Lung (tissue), 11 donors: ENCODE measurements at regions not wholly inside any gene's neighbourhood (a gene's known extent, or its start where the extent isn't known, plus 50 kb on each side); places are given as distances from the start of the nearest gene placed in this dataset.

Source experiments
- ATAC-seq: fragments of 200-7000 bp; cut with Tn5 transposase; one replicate; pipeline ENCODE4 v1.9.1; 2020; ENCODE audit warnings: moderate number of reproducible peaks; ENCODE audit not compliant: insufficient read depth, low FRiP score
- DNase-seq, 3 donors: peaks; one replicate each; pipeline ENCODE4 v3.0.0-alpha.2; 2013 to 2017
- H3K27ac ChIP-seq, 2 donors: one replicate each; pipeline ENCODE4 v1.5.1; 2013; ENCODE audit warnings: mild to moderate bottlenecking in 2 of 2, moderate library complexity in 2 of 2, control low read depth in 1 of 2, inconsistent platforms in 1 of 2, low read depth in 1 of 2, low read length in 1 of 2
- H3K27me3 ChIP-seq, 3 donors: one replicate each; pipeline ENCODE4 v1.5.1; 2013; ENCODE audit warnings: low read length in 2 of 3; ENCODE audit not compliant: control insufficient read depth in 3 of 3, insufficient read depth in 3 of 3
- H3K36me3 ChIP-seq, 4 donors: one replicate each; pipeline ENCODE4 v1.5.1; 2013; ENCODE audit warnings: low read length in 4 of 4, mild to moderate bottlenecking in 1 of 4, moderate library complexity in 1 of 4; ENCODE audit not compliant: control insufficient read depth in 4 of 4, insufficient read depth in 4 of 4
- H3K4me1 ChIP-seq, 5 donors: one replicate each; pipeline ENCODE4 v1.5.1; 2013; ENCODE audit warnings: low read length in 5 of 5, mild to moderate bottlenecking in 2 of 5, moderate library complexity in 1 of 5; ENCODE audit not compliant: control insufficient read depth in 5 of 5, insufficient read depth in 5 of 5
- H3K4me3 ChIP-seq: one replicate; pipeline ENCODE4 v1.5.1; 2013; ENCODE audit warnings: mild to moderate bottlenecking, control low read depth, moderate library complexity
- H3K9ac ChIP-seq, 2 donors: one replicate each; pipeline ENCODE4 v1.5.1; 2013; ENCODE audit warnings: low read length in 2 of 2, control low read depth in 1 of 2; ENCODE audit not compliant: insufficient read depth in 1 of 2
- H3K9me3 ChIP-seq, 4 donors: one replicate each; pipeline ENCODE4 v1.5.1; 2013; ENCODE audit warnings: low read length in 3 of 4, mild to moderate bottlenecking in 1 of 4, moderate library complexity in 1 of 4; ENCODE audit not compliant: control insufficient read depth in 4 of 4, insufficient read depth in 3 of 4
- WGBS, 2 donors: extraction: QIAGEN DNeasy Blood & Tissue Kit; methylation state at CpG; one replicate each; pipeline ENCODE4 v1.1.7; 2013; 5-methylcytosine and 5-hydroxymethylcytosine counted together
- TF ChIP-seq, protein P1 (sequence below): IDR thresholded peaks from 2 replicates; pipeline ENCODE4 v1.5.1; 2012; ENCODE audit warnings: mild to moderate bottlenecking; ENCODE audit errors: control extremely low read depth, extremely low read depth
- donor health status: control.
- donor health status: control.
- donor health status: Bipolar disorder and iron deficiency.
- donor health status: healthy.
- donor health status: DM: yes; HTN: yes; CAD: no.

DNA sequence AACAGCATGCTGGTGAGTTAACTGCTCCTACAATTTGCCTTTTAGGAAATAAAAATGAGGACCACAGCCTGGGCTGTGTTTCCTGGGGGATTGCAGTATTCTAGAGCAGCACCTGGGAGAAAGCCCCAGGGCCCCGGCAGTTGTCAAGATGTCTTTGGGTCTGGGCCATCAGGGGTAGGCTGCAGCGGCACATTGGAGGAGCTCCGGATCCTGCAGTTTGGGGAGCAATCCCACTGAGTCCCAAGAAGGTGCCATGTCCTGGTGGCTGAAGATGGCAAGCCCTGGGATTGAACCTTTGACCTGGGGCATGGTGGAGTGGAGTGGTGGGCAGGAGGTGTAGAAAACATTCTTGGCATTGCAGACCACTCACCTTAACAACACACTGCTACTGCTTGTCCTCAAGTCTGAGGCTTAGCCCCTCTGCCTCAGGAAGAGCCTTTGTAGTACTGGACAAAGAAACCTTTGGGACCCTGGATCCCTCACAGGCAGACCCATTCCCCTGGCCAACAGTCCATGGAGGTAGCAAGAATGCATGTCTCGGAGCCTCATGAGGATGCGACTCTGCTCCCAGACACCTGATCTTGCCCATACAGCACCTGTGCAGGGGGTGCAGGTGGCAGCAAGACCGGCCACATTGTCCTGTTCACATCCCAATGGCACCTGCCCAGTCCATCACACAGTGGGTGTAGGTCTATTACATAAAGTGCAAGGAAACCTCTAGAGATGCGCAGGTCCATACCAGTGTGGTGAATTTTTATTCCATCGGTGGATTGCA lies 159.1 kb upstream of the IRX2 start:
- no peak overlapping the region for H3K27ac ChIP-seq
- H3K9ac ChIP-seq: no peak overlapping the region
- no peak for DNase-seq
- H3K9me3 ChIP-seq: peaks cover 0 to 2% (median 0%) of the 10 kb centered on the region in 4 donors
- no peaks in the 10 kb centered on the region for H3K36me3 ChIP-seq
- 92% methylated on average over 8 of the region's 8 CpGs for WGBS, 2 donors
- TF ChIP-seq, protein P1, sequence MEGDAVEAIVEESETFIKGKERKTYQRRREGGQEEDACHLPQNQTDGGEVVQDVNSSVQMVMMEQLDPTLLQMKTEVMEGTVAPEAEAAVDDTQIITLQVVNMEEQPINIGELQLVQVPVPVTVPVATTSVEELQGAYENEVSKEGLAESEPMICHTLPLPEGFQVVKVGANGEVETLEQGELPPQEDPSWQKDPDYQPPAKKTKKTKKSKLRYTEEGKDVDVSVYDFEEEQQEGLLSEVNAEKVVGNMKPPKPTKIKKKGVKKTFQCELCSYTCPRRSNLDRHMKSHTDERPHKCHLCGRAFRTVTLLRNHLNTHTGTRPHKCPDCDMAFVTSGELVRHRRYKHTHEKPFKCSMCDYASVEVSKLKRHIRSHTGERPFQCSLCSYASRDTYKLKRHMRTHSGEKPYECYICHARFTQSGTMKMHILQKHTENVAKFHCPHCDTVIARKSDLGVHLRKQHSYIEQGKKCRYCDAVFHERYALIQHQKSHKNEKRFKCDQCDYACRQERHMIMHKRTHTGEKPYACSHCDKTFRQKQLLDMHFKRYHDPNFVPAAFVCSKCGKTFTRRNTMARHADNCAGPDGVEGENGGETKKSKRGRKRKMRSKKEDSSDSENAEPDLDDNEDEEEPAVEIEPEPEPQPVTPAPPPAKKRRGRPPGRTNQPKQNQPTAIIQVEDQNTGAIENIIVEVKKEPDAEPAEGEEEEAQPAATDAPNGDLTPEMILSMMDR: no peak
- no peak overlapping the region for H3K4me3 ChIP-seq
- ATAC-seq: no peak
- H3K27me3 ChIP-seq: peaks cover 0 to 13% (median 8%) of the 10 kb centered on the region in 3 donors
- H3K4me1 ChIP-seq: no peaks in the 10 kb centered on the region

DNA sequence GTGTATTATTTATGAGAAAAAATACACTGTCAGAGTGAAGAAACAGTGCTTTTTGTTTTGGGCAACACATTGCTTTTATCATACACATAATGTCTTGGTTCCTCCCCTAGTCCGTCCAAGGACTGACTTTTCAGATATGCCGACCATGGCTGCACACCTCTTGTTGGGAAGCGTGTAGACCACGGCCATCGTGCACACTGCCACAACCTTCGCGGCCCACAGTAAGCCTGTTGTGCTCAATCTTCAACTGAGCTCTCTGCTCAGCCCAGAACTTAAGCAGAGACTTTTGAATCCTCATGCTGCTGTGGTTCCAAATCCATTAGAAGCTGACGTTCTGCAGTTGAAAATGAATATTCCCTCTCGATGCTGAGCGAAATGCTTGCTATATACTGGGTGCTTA lies 157.6 kb upstream of the IRX2 start:
- Histone ChIP-seq H3K27me3 (peaks cover 0 to 5% (median 4%) of the 10 kb centered on the region in 3 donors), H3K36me3 (no peaks in the 10 kb centered on the region), H3K4me3 (no peak overlapping the region), H3K9me3 (peaks cover 0 to 2% (median 0%) of the 10 kb centered on the region in 4 donors), H3K27ac (no peak overlapping the region), H3K4me1 (no peaks in the 10 kb centered on the region), H3K9ac (no peak overlapping the region)
- TF ChIP-seq, protein P1: no peak
- no peak for DNase-seq
- no peak for ATAC-seq
- WGBS, 2 donors: 87 to 90% methylated on average over 10 of the region's 10 CpGs

DNA sequence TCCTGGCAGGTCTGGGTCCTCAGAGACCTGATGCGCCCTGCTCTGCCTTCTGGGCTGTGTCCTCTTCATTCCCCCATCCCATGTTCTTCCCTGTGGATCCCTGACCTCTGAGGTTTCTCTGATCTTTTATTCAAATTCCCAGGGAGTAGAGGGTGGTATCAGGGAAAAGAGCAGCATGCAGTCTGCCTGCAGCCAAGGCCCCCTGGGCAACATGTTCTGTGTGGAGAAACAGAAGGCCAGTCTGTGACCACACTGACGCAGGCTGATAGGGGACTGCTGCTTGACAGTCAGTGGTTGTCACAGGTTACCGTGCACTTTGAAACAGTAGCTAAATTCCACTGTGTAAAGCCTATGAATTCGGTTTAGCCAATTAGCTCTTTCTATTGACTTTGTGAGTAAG lies 156.6 kb upstream of the IRX2 start:
- WGBS, 2 donors: 77 to 89% methylated on average over 4 of the region's 4 CpGs
- no peaks in the 10 kb centered on the region for H3K27me3 ChIP-seq
- no peak overlapping the region for H3K9ac ChIP-seq
- H3K36me3 ChIP-seq: no peaks in the 10 kb centered on the region
- ATAC-seq (no peak), DNase-seq (no peak)
- no peaks in the 10 kb centered on the region for H3K9me3 ChIP-seq
- TF ChIP-seq, protein P1: no peak
- H3K27ac ChIP-seq: no peak overlapping the region
- no peak overlapping the region for H3K4me3 ChIP-seq
- H3K4me1 ChIP-seq: no peaks in the 10 kb centered on the region
